Body of pancreas (tissue), 4 donors: ENCODE measurements at regions not wholly inside any gene's neighbourhood (a gene's known extent, or its start where the extent isn't known, plus 50 kb on each side); places are given as distances from the start of the nearest gene placed in this dataset.
"Not testable (repeated sequence)": the region's sequence is repeated elsewhere in the genome, so short reads cannot be mapped to it uniquely, and the experiment has no call there.

ENCODE experiments used
- ATAC-seq: fragments of 150-250 bp; one replicate; pipeline ENCODE4 v1.9.1; 2016
- DNase-seq, 4 donors: peaks; one replicate each; pipeline ENCODE4 v3.0.0-alpha.2; 2019
- H3K27ac ChIP-seq, 4 donors: fragments of 200-600 bp; sonication (generic); 1 replicate in 3 of 4; 2 replicates in 1 of 4; pipeline versions ENCODE4 v1.5.1 to v1.6.1; 2016 to 2019; ENCODE audit warnings: mild to moderate bottlenecking in 1 of 4, mixed read lengths in 1 of 4, moderate library complexity in 1 of 4
- H3K27me3 ChIP-seq, 2 donors: fragments of 200-600 bp; sonication (generic); one replicate each; pipeline ENCODE4 v1.6.0; 2016; ENCODE audit warnings: mild to moderate bottlenecking in 1 of 2
- H3K36me3 ChIP-seq, 2 donors: fragments of 200-600 bp; sonication (generic); replicated peaks in 1 of 2; 2 replicates each; pipeline ENCODE4 v1.5.1; 2016; ENCODE audit warnings: low read depth in 2 of 2; ENCODE audit not compliant: insufficient read depth in 1 of 2
- H3K4me1 ChIP-seq: fragments of 200-600 bp; sonication (generic); one replicate; pipeline ENCODE4 v1.6.0; 2016
- H3K4me3 ChIP-seq, 2 donors: fragments of 200-600 bp; sonication (generic); 1 replicate in 1 of 2; 2 replicates in 1 of 2; pipeline ENCODE4 v1.5.1; 2016 to 2019
- H3K9me3 ChIP-seq, 3 donors: fragments of 200-600 bp; sonication (generic); 1 replicate in 2 of 3; 2 replicates in 1 of 3; pipeline ENCODE4 v1.5.1; 2016
- POLR2A ChIP-seq, 3 donors: fragments of 450-650 bp; IDR thresholded peaks; one replicate each; pipeline ENCODE4 v1.6.1; 2016; ENCODE audit warnings: antibody characterized with exemption in 3 of 3, mild to moderate bottlenecking in 2 of 3
- WGBS, 2 donors: methylation state at CpG; one replicate each; pipeline ENCODE4 v1.1.5; 2017; 5-methylcytosine and 5-hydroxymethylcytosine counted together
- intact Hi-C: fragments of 100-400 bp; cut with DNase I; formaldehyde crosslinking; loops from one replicate; pipeline ENCODE4 v1.15.1; 2023
- TF ChIP-seq, protein P1 (sequence below), 7 experiments: fragments of 450-650 bp in 4 of 7; fragments of 200-600 bp in 3 of 7; sonication (generic) in 3 of 7; IDR thresholded peaks; one replicate each; pipeline ENCODE4 v1.5.1; 2016 to 2019; ENCODE audit warnings: antibody characterized with exemption in 7 of 7

DNA sequence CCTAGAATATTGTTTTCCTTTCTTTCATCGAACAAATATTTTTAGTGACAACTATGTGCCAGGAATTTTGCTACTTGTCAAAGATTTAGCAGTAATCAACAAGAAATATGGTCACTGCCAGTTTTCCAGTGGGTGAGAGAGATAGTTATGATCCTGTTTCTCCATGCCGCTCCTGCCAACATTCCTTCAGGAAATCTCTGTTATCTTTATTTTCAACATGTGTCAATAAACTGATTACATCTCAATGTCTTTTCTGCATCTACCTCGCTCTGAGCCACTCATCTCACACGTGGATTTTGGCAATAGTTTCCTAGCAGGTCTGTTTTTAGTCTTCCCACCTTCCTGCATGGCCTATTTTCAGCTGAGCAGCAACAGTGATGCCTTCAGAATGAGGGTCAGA, 650.0 kb upstream of the STXBP6 start:
- ATAC-seq (no peak), DNase-seq (no peak)
- Histone ChIP-seq H3K4me3 (no peak overlapping the region), H3K27ac (no peak overlapping the region), H3K4me1 (no peaks in the 10 kb centered on the region), H3K27me3 (no peaks in the 10 kb centered on the region), H3K9me3 (no peaks in the 10 kb centered on the region), H3K36me3 (no peaks in the 10 kb centered on the region)
- 44 to 55% methylated on average over 4 of the region's 4 CpGs for WGBS, 2 donors
- TF ChIP-seq POLR2A (IDR thresholded peaks at IDR 0.05), result no peak
- TF ChIP-seq, protein P1, sequence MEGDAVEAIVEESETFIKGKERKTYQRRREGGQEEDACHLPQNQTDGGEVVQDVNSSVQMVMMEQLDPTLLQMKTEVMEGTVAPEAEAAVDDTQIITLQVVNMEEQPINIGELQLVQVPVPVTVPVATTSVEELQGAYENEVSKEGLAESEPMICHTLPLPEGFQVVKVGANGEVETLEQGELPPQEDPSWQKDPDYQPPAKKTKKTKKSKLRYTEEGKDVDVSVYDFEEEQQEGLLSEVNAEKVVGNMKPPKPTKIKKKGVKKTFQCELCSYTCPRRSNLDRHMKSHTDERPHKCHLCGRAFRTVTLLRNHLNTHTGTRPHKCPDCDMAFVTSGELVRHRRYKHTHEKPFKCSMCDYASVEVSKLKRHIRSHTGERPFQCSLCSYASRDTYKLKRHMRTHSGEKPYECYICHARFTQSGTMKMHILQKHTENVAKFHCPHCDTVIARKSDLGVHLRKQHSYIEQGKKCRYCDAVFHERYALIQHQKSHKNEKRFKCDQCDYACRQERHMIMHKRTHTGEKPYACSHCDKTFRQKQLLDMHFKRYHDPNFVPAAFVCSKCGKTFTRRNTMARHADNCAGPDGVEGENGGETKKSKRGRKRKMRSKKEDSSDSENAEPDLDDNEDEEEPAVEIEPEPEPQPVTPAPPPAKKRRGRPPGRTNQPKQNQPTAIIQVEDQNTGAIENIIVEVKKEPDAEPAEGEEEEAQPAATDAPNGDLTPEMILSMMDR (IDR thresholded peaks at IDR 0.05), result no peak
- intact Hi-C loops, result no loop called here

- H3K36me3 ChIP-seq, result no peaks in the 10 kb centered on the region
- H3K27me3 ChIP-seq, result no peaks in the 10 kb centered on the region
- intact Hi-C loops, result no loop called here
- TF ChIP-seq, protein P1 (IDR thresholded peaks at IDR 0.05), result no peak
- TF ChIP-seq POLR2A (IDR thresholded peaks at IDR 0.05), result no peak
- no peak overlapping the region for H3K4me3 ChIP-seq
- no peak overlapping the region for H3K27ac ChIP-seq
- WGBS, 2 donors, result 34 to 39% methylated on average over 1 of the region's 1 CpG
- ATAC-seq (no peak), DNase-seq (no peak)
- no peaks in the 10 kb centered on the region for H3K4me1 ChIP-seq
- H3K9me3 ChIP-seq, result no peaks in the 10 kb centered on the region
Measured at GRCh38 chr14:25698111-25698510, 648.2 kb upstream of the STXBP6 start.

GRCh38 chr14:25696176-25696575, 646.2 kb upstream of the STXBP6 start:
- WGBS, 2 donors, result 45 to 55% methylated on average over 3 of the region's 3 CpGs
- DNase-seq (no peak), ATAC-seq (no peak)
- TF ChIP-seq, protein P1 (IDR thresholded peaks at IDR 0.05), result no peak
- no peak for TF ChIP-seq POLR2A (IDR thresholded peaks at IDR 0.05)
- Histone ChIP-seq H3K36me3 (no peaks in the 10 kb centered on the region), H3K27ac (no peak overlapping the region), H3K4me3 (no peak overlapping the region), H3K27me3 (no peaks in the 10 kb centered on the region), H3K9me3 (no peaks in the 10 kb centered on the region), H3K4me1 (no peaks in the 10 kb centered on the region)
- intact Hi-C loops, result no loop called here

DNA sequence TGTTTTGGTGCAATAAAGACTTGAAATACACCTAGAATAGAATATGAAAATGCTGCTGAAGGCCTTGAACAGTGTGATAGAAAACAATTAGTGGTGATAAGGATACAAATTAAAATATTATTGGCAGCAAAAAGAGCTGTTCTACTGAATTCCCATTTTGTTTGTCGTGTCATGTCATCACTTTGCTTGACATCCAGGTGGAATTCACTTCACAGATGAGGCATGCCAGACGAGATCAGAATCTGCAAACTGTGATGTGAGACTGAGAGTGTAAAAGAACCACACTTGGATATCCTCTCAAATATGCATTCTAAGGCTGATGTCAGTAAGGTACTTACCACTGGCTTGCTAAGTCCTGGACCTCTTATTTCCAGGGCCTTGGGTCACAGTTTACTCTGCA, 635.1 kb upstream of the STXBP6 start:
- ATAC-seq, result no peak

DNA sequence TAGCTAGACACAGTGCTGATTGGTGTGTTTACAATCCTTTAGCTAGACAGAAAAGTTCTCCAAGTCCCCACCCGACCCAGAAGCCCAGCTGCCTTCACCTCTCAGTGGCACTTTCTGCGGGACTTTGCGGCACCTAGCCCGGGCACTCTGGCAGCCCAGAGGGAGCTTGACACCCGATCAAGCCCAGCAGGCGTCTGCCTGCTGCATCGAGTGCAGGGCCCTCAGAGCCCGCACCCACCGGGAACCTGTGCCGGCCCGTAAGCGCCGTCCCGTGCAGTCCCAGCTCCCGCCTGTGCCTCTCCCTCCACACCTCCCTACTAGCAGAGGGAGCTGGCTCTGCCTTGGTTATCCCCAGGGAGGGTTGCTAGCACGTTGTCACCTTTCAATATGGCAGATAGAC, 631.0 kb upstream of the STXBP6 start:
- Histone ChIP-seq H3K27me3 (no peaks in the 10 kb centered on the region), H3K36me3 (no peaks in the 10 kb centered on the region), H3K27ac (no peak overlapping the region), H3K4me1 (no peaks in the 10 kb centered on the region), H3K9me3 (no peaks in the 10 kb centered on the region), H3K4me3 (no peak overlapping the region)
- DNase-seq, result no peak
- intact Hi-C loops, result no loop called here
- whole genome bisulfite sequencing, 2 donors, result 68 to 85% methylated on average over 10 to 12 of the region's 16 CpGs
- TF ChIP-seq, protein P1 (IDR thresholded peaks at IDR 0.05), result no peak
- no peak for TF ChIP-seq POLR2A (IDR thresholded peaks at IDR 0.05)
- no peak for ATAC-seq

More for the DNA sequence above, 635.1 kb upstream of the STXBP6 start:
- Histone ChIP-seq H3K4me3 (no peak overlapping the region), H3K27me3 (no peaks in the 10 kb centered on the region), H3K27ac (no peak overlapping the region), H3K36me3 (no peaks in the 10 kb centered on the region), H3K9me3 (no peaks in the 10 kb centered on the region), H3K4me1 (no peaks in the 10 kb centered on the region)
- intact Hi-C loops, result no loop called here
- no peak for TF ChIP-seq POLR2A (IDR thresholded peaks at IDR 0.05)
- DNase-seq, result no peak
- 26 to 27% methylated on average over 2 of the region's 2 CpGs for WGBS, 2 donors

DNA sequence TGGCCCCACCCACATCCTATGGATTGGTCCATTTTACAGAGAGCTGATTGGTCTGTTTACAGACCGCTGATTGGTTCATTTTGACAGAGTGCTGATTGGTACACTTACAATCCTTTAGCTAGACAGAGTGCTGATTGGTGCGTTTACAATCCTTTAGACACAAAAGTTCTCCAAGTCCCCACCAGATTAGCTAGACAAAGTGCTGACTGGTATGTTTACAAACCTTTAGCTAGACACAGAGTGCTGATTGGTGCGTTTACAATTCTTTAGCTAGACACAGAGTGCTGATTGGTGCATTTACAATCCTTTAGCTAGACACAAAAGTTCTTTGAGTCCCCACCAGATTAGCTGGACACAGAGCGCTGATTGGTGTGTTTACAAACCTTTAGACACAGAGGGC, 630.6 kb upstream of the STXBP6 start:
- H3K36me3 ChIP-seq, H3K4me3 ChIP-seq, H3K27ac ChIP-seq, intact Hi-C loops, ATAC-seq, DNase-seq, H3K9me3 ChIP-seq, H3K27me3 ChIP-seq, H3K4me1 ChIP-seq: not testable (repeated sequence)
- 64 to 80% methylated on average over 4 of the region's 4 CpGs for WGBS, 2 donors
